GM21529 (cell line): ENCODE measurements at regions not wholly inside any gene's neighbourhood (a gene's known extent, or its start where the extent isn't known, plus 50 kb on each side); places are given as distances from the start of the nearest gene placed in this dataset.
A peak's percentile ranks its signal among the peaks of the same experiment; 100 is the strongest.
"Not testable (repeated sequence)": the region's sequence is repeated elsewhere in the genome, so short reads cannot be mapped to it uniquely, and the experiment has no call there.

ENCODE experiments used
- ATAC-seq: cut with Tn5 transposase; IDR thresholded peaks from one replicate; pipeline ENCODE4 v1.9.1; 2021; ENCODE audit not compliant: unreplicated experiment

GRCh38 chr2:223457301-223457700 lies 144.9 kb downstream of the SCG2 start:
- no peak for ATAC-seq

- ATAC-seq = no peak
Measured at GRCh38 chr2:223459328-223459939, 142.7 kb downstream of the SCG2 start.

GRCh38 chr2:223460209-223460608 lies 142.0 kb downstream of the SCG2 start:
- no peak for ATAC-seq

- ATAC-seq = no peak
Measured at GRCh38 chr2:223460774-223461211, 141.4 kb downstream of the SCG2 start.

- no peak for ATAC-seq
Measured at GRCh38 chr2:223464071-223464470, 138.1 kb downstream of the SCG2 start.

GRCh38 chr2:223465793-223466192 lies 136.4 kb downstream of the SCG2 start:
- no peak for ATAC-seq

- ATAC-seq = no peak
Measured at GRCh38 chr2:223467196-223467595, 135.0 kb downstream of the SCG2 start.

- ATAC-seq = no peak
Measured at GRCh38 chr2:223469270-223470046, 132.7 kb downstream of the SCG2 start.

GRCh38 chr2:223470602-223471001 lies 131.6 kb downstream of the SCG2 start:
- ATAC-seq = no peak

GRCh38 chr2:223472771-223473170 lies 129.4 kb downstream of the SCG2 start:
- ATAC-seq = no peak

GRCh38 chr2:223474893-223475292 lies 127.3 kb downstream of the SCG2 start:
- ATAC-seq = no peak

GRCh38 chr2:223475901-223476300 lies 126.3 kb downstream of the SCG2 start:
- ATAC-seq = no peak

GRCh38 chr2:223477318-223477717 lies 124.8 kb downstream of the SCG2 start:
- no peak for ATAC-seq

- ATAC-seq = no peak
Measured at GRCh38 chr2:223481486-223481885, 120.7 kb downstream of the SCG2 start.

- ATAC-seq = no peak
Measured at GRCh38 chr2:223486751-223487150, 115.4 kb downstream of the SCG2 start.

- no peak for ATAC-seq
Measured at GRCh38 chr2:223487214-223487846, 114.8 kb downstream of the SCG2 start.

GRCh38 chr2:223488814-223489213 lies 113.3 kb downstream of the SCG2 start:
- no peak for ATAC-seq

GRCh38 chr2:223494496-223494895 lies 107.7 kb downstream of the SCG2 start:
- peak; percentile 42 for ATAC-seq

- ATAC-seq = no peak
Measured at GRCh38 chr2:223494942-223495341, 107.2 kb downstream of the SCG2 start.

- ATAC-seq = not testable (repeated sequence)
Measured at GRCh38 chr2:223496853-223497252, 105.3 kb downstream of the SCG2 start.

- ATAC-seq = no peak
Measured at GRCh38 chr2:223500709-223501108, 101.5 kb downstream of the SCG2 start.

GRCh38 chr2:223501641-223502040 lies 100.5 kb downstream of the SCG2 start:
- ATAC-seq = no peak
